Activated T-cell treated with anti-CD3 and anti-CD28 coated beads for 24 hours (primary cell): ENCODE measurements at regions not wholly inside any gene's neighbourhood (a gene's known extent, or its start where the extent isn't known, plus 50 kb on each side); places are given as distances from the start of the nearest gene placed in this dataset.

Experiments used
- DNase-seq: peaks from one replicate; pipeline ENCODE4 v3.0.0-alpha.2; 2020; ENCODE audit warnings: low read depth

DNA sequence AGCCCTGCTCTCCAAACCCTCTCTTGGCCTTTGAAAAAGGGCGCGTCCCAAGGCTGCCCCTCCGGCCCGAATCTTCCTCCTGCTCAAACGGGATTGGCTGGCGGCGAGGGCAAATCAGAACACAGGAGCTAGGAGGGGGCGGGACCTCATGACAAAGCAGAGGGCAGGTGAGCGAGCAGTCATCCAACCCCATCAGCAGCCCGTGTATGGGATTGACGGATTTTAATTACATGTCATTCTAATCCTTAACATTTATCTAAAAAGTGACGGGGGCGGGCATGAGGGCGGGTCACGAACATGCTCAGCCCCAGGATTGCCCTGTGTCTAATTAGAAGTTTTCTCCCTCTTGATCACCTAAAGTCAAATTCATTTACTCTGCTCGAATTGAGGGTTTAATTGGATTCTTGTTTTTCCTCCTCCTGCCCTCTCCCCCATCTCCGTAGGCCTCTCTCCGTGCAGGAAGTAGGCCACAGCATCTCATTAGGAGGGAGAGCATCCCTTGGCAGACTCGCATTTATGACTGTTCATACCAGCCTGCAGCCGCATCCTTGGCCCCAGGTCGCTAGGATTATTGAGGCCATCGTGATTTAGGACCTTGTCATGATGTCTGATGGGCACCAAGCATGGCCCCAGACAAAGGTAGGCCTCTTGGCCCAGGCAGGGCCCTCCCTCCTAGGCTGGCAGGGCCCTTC lies 147.1 kb downstream of the CHST1 start:
- no peak for DNase-seq

DNA sequence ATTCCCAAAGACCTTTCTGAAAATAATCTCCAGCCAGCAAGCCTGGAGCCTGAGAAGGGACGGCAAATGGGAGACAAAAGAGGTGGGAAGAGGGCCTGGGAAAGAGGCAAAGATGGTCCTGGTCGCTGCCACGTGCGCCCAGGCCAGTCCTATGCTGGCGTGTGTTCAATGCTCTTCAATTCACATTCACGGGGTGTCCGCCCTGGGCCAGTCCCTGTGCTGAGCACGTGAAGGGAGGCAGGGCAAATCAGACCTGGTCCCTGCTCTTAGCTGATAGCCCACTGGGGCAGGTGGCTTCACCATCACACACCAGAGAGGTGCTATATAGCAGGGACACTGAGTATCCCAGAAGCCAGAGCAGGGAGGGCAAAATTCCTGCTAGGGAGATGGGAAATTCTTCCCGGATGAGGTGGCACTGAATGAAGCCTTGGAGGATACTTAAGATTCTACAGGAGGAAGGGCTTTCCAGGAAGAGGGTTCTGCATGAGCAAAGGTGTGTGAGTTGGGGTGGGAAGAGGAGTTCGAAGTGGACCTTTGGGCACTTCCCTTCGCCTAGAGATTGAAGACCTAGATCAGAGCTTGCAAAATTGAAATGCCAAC lies 148.2 kb downstream of the CHST1 start:
- no peak for DNase-seq

DNA sequence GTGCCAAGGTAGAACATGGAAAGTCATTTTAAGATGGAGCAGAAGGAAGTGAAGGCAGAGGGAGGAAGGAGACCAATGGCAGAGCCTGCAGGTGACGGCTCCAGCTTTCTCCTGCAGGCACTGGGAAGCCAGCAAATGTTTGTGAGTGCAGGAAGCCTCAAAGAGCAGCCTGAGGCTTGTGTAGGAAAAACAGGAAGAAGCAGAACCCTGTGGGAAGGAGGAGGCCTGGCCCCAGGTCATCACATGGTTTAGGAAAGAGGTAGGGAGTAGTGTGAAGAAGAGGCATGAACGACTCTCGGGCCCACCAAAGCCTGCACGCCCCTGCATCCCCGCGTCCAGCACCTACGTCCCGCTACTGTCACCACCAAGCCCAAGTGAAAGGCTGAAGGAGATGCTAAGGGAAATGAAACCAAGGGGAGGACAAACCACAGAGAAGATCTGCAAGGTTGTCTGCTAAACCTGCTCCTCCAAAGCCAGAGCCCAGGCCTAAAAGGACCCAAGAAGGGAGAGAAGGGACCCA lies 151.5 kb downstream of the CHST1 start:
- no peak for DNase-seq

DNA sequence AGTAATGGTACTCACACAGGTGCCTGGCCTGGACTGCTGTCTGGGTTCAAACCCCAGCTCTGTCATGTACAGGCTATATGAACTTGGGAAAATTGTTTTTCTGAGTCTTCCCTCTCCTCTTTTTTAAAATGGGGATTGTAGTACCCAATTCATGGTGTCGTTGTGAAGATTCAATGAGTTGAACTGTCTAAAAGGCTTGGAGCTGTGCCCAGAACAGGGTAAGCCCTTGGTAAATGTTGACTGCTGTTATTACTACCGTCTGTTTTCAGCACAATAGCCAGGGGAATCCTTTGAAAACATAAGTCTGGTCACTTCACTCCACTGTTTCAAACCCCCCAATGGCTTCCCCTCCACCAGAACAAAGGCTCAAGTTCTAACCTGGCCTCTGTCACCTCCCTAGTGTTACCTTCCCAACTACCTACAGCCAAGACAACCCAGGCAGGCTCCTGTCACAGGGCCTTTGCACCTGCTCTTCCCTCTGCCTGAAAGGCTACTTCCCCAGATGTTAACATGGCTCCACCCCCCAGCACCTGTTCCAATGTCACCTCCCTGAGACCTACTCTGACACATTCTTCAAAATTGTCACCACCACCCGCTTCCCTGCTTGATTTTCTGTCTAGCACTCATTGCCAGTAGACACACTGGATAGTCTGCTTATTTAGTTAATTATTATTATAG lies 152.8 kb downstream of the CHST1 start:
- no peak for DNase-seq

DNA sequence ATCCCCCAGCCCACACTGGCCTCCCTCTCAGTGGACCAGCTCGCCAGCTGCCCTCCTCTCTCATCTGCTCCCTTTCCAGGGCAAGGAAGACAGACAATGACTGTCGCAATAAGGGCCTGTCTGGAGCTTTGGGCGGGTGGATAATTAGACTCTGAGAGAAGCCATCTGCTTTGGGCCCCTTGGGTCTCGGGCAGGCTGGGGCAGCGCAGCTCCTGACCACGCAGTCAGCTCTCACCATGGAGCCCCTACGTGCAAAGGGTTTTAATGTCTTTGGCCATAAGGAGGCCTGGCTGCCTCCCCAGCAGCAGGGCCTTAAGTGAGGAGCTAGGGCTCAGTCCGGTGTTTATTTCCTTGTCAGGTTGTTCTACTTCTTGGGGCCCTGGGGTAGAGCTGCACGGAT lies 153.9 kb downstream of the CHST1 start:
- no peak for DNase-seq

DNA sequence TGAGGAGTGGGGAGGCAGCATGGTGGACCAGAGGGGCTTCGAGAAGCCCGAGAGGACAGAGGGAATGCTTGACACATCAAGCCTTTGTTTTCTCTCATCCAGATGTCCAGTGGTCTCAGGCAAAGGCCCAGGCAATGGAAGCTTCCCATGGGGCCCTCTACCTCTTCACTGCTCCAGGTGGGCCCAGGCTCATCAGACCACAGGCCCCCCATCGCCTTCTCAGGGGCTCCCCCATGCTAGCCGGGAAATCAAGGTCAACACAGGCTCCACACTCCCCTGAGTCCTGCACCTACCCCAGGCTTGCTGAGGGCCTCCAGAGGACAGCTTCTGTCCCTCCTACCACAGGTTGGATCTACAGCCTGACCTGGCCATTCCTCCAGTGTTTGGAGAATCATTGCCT lies 157.5 kb downstream of the CHST1 start:
- DNase-seq: no peak

DNA sequence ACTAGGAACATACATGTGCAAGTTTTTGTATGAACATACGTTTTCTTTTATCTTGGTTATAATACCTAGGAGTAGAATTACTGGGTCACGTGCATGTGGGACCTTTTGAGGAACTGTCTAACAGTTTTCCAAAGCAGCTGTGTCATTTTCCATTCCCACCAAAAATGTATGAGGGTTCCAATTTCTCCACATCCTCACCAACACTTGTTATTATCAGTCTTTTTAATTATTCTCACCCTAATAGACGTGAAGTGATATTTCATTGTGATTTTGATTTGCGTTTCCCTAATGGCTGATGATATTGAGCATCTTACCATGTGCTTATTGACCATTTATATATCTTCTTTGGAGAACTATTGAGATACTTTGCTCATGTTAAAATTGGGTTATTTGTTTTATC lies 162.1 kb downstream of the CHST1 start:
- no peak for DNase-seq

DNA sequence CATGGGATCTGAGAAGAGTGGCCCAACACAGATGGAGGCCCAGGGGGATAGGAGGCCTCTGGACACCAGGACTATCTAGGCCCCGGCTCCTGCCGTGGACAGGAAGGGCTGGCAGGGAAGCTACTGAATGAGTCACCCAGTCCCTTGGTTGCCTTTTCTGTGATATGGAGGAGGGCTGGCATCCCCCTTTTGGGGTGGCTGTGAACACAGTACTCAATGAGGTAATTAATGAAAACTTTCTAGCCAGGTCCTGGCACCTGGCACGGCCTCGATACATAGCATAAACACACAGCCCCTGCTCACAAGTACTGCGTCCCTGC lies 163.2 kb downstream of the CHST1 start:
- no peak for DNase-seq

DNA sequence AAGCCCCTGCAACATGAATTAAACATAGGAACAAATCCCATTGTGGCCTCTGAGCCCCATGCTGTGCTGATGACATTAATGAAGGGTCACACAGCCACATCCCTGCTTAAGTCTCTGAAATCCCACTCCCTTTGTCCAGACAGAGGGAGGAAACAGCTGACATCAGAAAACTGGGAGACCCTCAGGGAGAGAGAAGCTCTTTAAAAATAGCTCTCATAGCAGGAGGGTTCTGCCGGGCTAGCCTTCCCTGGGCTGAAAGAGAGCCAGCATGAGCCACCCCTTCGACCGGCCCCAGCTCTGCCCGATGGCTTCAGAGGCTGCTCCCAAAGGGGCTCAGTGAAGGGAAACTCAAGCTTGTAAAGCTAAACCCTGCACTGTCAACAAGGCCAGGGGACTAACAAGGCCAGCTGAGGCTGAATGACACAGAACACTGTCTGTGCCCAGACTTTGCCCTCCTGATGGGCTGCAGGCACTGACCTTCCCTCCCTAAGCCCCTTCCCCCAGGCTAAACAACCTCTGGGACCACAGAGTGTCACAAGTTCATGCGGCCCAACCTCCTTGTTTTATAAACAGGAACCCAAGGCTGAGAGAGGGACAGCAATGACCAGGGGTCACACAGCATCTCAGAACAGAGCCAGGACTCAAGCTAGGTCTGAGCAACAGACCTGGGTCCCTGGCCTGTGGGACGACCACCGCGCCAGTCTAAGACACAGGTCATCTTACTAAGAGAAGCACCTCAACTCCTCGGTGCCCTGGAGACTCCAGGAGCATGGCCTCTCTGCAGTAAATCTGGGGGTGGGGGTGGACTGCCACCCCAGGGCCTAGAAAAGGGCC lies 163.8 kb downstream of the CHST1 start:
- DNase-seq: no peak

DNA sequence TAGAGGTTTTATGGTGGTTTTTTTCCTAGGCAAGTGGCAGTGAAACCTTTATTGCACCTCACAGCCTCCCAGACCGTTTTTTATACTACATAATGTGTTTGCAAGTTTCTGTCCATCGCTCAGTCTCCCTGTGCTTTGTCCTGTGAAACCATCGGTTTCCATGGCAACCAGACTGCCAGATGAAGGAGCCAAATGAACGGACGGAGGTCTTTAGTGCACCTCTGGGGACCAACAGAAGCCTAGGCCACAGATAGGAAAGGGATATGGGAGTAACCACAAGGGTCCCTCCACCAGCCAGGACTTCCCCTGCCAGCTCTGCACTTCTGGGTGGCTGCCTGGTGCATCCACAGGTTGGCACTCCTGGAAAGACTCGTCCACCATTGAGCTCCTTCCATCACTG lies 165.0 kb downstream of the CHST1 start:
- no peak for DNase-seq

DNA sequence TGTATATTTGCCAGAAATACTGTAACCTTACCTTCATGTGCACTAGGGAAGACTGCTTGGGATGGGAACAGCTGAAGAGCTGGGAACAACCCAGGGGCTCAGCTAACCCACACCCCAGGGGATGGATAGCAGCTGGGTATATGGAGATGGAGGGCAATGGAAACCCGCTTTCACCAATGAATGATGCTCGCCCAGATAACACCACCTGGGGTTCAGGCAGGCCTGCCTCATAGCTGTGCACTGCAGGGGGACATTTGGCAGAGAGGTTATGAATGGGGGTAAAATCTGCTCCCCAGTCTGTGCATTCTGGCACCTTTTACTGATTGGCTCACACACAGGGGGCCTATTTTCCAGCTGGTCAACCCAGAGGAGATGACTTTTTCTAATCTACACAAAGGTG lies 170.7 kb downstream of the CHST1 start:
- DNase-seq: no peak

DNA sequence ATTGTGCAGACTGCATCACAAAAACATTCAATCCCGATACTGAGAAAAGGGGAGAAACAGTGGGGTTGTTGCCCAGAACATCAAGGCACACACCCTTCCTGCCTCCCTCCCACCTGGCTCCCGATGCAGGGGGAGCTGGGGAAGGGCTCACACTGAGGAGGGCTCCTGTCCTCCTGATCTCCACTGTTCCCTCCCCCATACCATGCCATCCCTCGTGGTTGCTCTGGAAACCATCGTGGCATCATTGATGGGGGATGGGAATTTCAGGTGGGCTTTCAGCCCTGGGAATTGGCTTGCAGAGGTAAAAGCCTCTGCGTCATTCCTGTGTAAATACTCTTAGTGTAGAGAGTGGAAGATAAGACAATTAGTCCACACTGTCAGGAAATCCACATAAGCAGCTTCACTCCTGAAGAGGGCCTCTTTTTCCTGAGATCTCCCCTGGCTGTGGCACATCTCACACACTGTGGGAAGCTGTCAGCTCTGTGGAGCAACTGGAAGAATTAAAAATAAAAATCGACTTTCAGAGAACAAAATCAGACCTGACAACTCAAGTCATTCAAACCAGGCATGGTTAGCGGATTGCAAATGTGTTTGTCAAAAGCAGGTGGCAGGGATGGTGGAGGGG lies 176.0 kb downstream of the CHST1 start:
- no peak for DNase-seq

DNA sequence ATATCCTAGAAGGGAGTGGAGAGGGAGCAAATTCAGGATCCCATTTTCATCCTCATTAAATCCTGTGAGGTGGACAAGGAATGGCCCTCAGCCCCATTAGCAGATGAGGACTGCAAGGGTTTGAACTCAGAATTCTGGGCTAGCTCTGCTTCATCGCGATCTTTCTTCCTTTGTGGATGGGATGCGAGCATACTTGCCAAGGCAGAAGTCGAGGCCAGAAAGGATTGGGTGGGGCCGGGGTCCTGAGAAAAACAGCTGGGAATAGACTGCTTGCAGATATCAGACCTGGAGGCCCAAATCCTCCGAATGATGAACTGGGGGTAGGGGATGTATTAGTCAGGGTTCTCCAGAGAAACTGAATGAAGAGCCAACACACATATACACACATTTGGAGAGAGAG lies 179.0 kb downstream of the CHST1 start:
- no peak for DNase-seq

DNA sequence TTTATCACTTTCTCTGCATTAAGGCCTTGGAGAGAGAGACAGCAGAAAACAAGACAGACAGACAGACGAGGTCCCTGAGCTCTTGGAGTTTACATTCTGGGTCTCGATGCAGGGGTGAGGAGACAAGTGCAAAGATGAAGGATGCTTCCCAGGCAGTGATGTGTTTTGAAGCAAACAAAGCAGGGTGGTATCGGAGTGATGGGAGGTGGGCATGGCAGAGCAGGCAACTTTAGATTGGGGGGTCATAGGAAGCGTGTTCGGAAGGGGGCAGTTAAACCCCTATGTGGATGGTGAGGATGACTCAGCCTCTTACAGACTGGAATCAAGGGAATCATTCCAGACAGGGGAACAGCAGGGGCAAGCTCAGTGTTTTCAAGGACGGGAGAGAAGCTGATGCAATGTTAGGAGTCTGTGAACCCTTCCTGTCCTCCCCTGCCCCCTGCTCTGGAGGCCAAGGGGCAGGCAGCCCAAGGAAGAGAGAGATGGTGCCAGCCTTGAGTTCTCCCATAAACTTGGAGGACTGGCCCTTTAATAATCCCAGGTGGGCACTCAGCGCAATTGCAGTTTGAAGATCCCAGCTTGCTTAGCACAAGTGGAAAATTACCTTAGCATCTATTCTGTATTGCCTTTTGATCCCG lies 180.2 kb downstream of the CHST1 start:
- no peak for DNase-seq

DNA sequence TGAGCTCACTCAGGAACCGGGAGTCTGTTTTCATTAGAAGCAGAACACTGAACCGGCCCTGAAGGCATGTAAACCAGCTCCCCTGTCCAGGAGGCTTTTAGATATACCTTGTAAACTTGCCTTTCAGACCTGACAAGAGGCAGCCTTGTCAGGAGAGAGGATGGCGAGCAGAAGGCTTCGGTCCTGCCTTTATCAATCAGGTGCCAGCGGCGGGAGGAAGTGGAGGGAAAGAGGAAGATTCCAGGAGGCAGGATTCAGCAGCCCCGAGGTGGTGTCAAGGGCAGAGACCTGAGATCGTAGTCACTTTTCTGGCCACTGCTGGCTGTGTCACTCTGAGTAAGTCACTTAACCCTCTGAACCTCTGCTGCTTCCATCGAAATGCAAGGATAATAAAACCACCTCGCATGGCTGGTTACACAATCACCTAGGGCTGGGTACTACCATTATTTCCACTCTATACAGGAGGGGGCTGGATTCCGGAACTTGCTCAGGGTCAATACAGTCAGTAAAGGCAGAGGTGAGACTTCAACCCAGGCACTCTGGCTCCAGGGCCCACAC lies 181.0 kb downstream of the CHST1 start:
- DNase-seq: no peak

DNA sequence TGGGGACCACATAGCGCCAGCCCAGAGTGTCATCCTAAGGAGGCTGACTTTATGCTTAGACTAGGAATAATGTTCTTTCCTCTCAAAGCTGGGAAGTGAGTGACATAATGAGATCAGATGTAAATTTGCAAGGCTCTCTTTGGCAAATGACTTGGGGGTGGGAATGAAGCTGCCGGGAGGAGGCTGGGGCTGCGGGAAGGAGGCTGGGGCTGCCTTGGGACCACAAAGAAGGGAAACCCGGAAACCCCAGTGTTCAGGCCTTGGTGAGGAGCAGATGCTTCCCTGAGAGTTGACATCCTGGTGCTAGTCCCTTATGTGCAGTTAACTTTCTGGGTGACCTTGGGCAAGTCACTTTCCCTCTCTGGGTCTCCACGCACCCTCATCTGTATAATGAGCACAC lies 182.0 kb downstream of the CHST1 start:
- no peak for DNase-seq

DNA sequence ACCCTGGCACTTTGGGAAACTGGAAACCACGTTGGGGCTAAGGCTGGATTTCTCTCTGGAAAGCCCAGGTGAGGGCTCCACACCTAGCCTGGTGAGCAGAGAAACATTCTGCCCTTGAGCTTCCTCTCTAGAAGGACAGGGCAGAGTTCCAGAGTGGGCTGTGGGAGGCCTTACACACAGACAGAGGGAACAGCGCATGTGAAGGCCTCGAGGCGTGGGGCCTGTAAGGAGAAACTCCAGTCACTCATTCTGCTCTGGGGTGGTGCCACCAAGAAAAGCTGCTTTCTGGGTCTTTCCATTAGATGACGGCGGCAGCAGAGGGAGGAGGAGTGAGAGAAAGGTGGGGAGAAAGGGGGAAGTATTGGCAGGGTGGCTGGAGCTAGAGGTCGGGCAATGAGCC lies 183.1 kb downstream of the CHST1 start:
- DNase-seq: no peak

DNA sequence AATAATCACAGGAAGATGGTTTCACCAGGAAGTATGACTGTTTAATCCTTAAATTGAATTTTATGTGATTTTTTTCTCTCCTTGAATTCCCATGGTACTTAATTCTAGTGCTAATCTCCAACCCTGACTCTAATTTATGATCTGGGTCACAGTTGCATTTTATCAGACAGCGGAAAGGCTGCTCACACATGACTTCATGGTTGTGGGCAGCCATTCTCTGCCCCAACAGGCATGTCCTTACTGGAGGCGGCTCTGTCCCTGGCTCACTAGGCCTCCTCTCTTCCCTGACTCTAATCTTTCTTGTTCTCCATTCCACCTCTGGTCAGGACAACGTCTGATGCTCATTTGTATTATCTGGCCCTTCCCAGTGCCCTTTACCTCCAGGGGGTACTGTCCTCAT lies 184.4 kb downstream of the CHST1 start:
- DNase-seq: no peak

DNA sequence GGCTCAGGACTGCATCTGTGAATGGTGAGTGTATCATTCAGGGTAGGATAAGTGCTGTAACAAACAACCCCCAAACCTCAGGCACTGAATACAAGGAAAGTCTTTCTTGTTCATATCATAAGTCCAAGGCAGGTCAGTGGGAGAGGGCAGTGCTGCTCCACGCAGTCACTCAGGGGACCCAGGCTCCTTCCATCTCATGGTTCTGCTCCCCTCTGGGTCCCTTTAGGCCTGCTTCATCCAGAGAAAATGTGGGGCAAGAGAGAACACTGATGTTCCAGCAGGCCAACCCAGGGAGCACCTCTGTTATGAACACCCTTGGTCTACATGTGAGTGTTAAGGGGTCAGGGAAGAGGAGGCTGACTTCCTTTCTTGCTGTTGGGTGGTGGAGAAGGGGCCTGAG lies 187.8 kb downstream of the CHST1 start:
- DNase-seq: no peak

DNA sequence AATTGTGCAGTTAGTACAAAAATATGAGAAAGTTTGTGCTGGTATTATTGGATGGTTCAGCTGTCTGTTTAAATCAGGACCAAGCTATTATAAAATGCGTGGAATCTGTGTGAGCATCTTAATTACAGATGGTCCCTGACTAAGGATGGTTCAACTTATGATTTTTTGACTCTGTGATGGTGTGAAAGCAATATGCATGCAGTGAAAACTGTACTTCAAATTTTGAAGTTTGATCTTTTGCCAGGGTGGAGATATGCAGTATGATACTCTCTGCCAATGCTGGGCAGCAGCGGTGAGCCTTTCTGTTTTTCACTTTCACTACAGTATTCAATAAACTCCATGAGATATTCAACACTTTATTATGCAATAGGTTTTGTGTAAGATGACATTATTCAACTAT lies 189.3 kb downstream of the CHST1 start:
- DNase-seq: no peak

DNA sequence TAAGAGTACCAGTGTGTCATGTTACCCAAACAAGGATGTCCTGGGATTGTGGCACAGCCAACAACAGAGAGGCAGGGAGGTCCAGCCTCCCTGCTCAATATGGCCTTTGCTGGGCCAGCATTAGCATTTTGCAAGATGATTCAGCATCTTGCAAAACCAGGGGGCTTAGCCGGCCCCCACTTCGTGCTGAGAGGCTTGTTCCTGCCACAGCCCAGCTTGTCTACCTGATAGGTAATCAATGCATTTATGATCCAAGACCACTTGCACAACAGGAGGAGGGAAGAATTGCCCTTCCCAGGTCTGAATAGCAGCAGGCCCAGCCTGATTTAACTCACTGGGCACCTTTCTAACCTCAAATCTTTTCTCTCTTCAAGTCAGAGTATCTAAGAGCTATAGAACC lies 189.0 kb upstream of the SYT13 start:
- no peak for DNase-seq
